ENCODE measurements at regions not wholly inside any gene's neighbourhood (a gene's known extent, or its start where the extent isn't known, plus 50 kb on each side); places are given as distances from the start of the nearest gene placed in this dataset.
A peak's percentile ranks its signal among the peaks of the same experiment; 100 is the strongest.

- H3K4me3 ChIP-seq (replicated peaks in 1 of 3; ENCODE audit: insufficient read depth in 1 of 3, low read depth in 1 of 3, low read length in 3 of 3): no peak overlapping the region
- peak overlapping the region; percentile 13 for H3K4me2 ChIP-seq (ENCODE audit: insufficient read depth, low read length)
- DNase-seq (ENCODE audit: low read depth, low spot score) (peak; percentile 59), FAIRE-seq (peak; percentile 18)
- no peaks in the 10 kb centered on the region for H3K79me2 ChIP-seq (ENCODE audit: control insufficient read depth, insufficient read depth, low read length)
- TF ChIP-seq JUN (IDR thresholded peaks at IDR 0.05; ENCODE audit: borderline replicate concordance, insufficient read depth, insufficient read length, low read depth) (peak; percentile 49), POLR2AphosphoS5 (IDR thresholded peaks at IDR 0.05; ENCODE audit: insufficient read depth, low read depth, low read length) (peak; percentile 23)
- TF ChIP-seq, protein P1, sequence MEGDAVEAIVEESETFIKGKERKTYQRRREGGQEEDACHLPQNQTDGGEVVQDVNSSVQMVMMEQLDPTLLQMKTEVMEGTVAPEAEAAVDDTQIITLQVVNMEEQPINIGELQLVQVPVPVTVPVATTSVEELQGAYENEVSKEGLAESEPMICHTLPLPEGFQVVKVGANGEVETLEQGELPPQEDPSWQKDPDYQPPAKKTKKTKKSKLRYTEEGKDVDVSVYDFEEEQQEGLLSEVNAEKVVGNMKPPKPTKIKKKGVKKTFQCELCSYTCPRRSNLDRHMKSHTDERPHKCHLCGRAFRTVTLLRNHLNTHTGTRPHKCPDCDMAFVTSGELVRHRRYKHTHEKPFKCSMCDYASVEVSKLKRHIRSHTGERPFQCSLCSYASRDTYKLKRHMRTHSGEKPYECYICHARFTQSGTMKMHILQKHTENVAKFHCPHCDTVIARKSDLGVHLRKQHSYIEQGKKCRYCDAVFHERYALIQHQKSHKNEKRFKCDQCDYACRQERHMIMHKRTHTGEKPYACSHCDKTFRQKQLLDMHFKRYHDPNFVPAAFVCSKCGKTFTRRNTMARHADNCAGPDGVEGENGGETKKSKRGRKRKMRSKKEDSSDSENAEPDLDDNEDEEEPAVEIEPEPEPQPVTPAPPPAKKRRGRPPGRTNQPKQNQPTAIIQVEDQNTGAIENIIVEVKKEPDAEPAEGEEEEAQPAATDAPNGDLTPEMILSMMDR (IDR thresholded peaks at IDR 0.05; ENCODE audit: extremely low read depth in 1 of 2, insufficient read depth in 1 of 2, low read depth in 1 of 2, low read length in 2 of 2): no peak
- no peaks in the 10 kb centered on the region for H3K36me3 ChIP-seq (ENCODE audit: control insufficient read depth in 2 of 2, extremely low read depth in 1 of 2, insufficient read depth in 2 of 2, low read length in 2 of 2)
- ChIA-PET CTCF (interaction anchor here (0.6 to 2.8 kb wide), 6 partner anchors 9 to 125 kb away, joined by 3 to 9 read pairs (median 3); no protein-coding TSS in a partner anchor), POLR2A (no interaction called here)
- dilution Hi-C loops (cut with MboI; ENCODE audit: extremely low pct_ligation_motif_present, low sequenced_read_pairs) (no loop called here), intact Hi-C loops (cut with micrococcal nuclease) (loop anchor here (1.0 kb wide), 8 partner anchors 12 to 184 kb away; no protein-coding TSS in a partner anchor)
- no peak overlapping the region for H2AFZ ChIP-seq (ENCODE audit: low read depth, low read length)
- BruUV-seq (replicated peaks): TSS peak; percentile 87
- H3K9me1 ChIP-seq (replicated peaks; ENCODE audit: control insufficient read depth, extremely low read depth, insufficient read depth, low read length): no peaks in the 10 kb centered on the region
- H3K4me1 ChIP-seq (ENCODE audit: control insufficient read depth, extremely low read depth, insufficient read depth, low read length): peaks cover 13% of the 10 kb centered on the region
- no peaks in the 10 kb centered on the region for H4K20me1 ChIP-seq (replicated peaks; ENCODE audit: control insufficient read depth, extremely low read depth, insufficient read depth, low read length)
- no peaks in the 10 kb centered on the region for H3K9me3 ChIP-seq (replicated peaks; ENCODE audit: control insufficient read depth, insufficient read depth, low read length)
- no peaks in the 10 kb centered on the region for H3K27me3 ChIP-seq (ENCODE audit: control insufficient read depth in 2 of 2, insufficient read depth in 2 of 2, low read length in 2 of 2)
- H3K9ac ChIP-seq (replicated peaks; ENCODE audit: extremely low read depth, insufficient read depth, low read length): peak overlapping the region; percentile 29
- peak overlapping the region; percentile 53 for H3K27ac ChIP-seq (ENCODE audit: insufficient read depth, low read depth, low read length)
Observed at GRCh38 chr3:31092748-31093589, 198.5 kb upstream of the GADL1 start.

DNA sequence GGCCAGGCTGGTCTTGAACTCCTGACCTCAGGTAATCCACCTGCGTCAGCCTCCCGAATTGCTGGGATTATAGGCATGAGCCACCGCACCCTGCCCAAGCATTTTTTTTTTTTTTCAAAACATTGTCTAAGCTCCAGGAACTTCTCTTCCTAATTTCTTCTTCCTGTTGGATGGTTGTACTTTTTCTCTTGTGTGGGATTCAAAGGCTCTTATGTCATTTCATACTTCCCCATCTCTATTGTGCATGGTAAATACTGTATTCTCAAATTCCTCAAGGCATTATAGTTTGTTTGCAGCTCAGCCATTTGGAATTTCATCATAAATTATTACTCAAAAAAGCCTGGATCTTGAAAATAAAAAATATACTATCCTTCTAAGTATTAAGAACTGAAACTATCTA is 199.1 kb upstream of the GADL1 start:
- peak; percentile 38 for FAIRE-seq
- Histone ChIP-seq H3K4me3 (replicated peaks in 1 of 3; ENCODE audit: insufficient read depth in 1 of 3, low read depth in 1 of 3, low read length in 3 of 3) (no peak overlapping the region), H3K9me3 (replicated peaks; ENCODE audit: control insufficient read depth, insufficient read depth, low read length) (no peaks in the 10 kb centered on the region), H2AFZ (ENCODE audit: low read depth, low read length) (no peak overlapping the region), H4K20me1 (replicated peaks; ENCODE audit: control insufficient read depth, extremely low read depth, insufficient read depth, low read length) (no peaks in the 10 kb centered on the region), H3K36me3 (ENCODE audit: control insufficient read depth in 2 of 2, extremely low read depth in 1 of 2, insufficient read depth in 2 of 2, low read length in 2 of 2) (no peaks in the 10 kb centered on the region), H3K79me2 (ENCODE audit: control insufficient read depth, insufficient read depth, low read length) (no peaks in the 10 kb centered on the region), H3K27ac (ENCODE audit: insufficient read depth, low read depth, low read length) (peak overlapping the region; percentile 53), H3K9me1 (replicated peaks; ENCODE audit: control insufficient read depth, extremely low read depth, insufficient read depth, low read length) (no peaks in the 10 kb centered on the region), H3K4me2 (ENCODE audit: insufficient read depth, low read length) (no peak overlapping the region), H3K9ac (replicated peaks; ENCODE audit: extremely low read depth, insufficient read depth, low read length) (peak overlapping the region; percentile 23), H3K27me3 (ENCODE audit: control insufficient read depth in 2 of 2, insufficient read depth in 2 of 2, low read length in 2 of 2) (no peaks in the 10 kb centered on the region), H3K4me1 (ENCODE audit: control insufficient read depth, extremely low read depth, insufficient read depth, low read length) (peaks cover 13% of the 10 kb centered on the region)
- dilution Hi-C loops (cut with MboI; ENCODE audit: extremely low pct_ligation_motif_present, low sequenced_read_pairs) (no loop called here), intact Hi-C loops (cut with micrococcal nuclease) (loop anchor here (1.0 kb wide), 8 partner anchors 12 to 184 kb away; no protein-coding TSS in a partner anchor)
- TF ChIP-seq MYC (IDR thresholded peaks at IDR 0.05; ENCODE audit: low read depth, low read length) (no peak), POLR2AphosphoS5 (IDR thresholded peaks at IDR 0.05; ENCODE audit: insufficient read depth, low read depth, low read length) (no peak)
- ChIA-PET CTCF (interaction anchor here (0.6 to 2.8 kb wide), 4 partner anchors 16 to 126 kb away, joined by 3 to 9 read pairs (median 3); no protein-coding TSS in a partner anchor), POLR2A (no interaction called here)
- BruUV-seq (replicated peaks): TSS peak; percentile 90
- peak; percentile 18 for DNase-seq (ENCODE audit: low read depth, low spot score)

All from endothelial cell of umbilical vein (primary cell).